ENCODE measurements at regions not wholly inside any gene's neighbourhood (a gene's known extent, or its start where the extent isn't known, plus 50 kb on each side); places are given as distances from the start of the nearest gene placed in this dataset.
A peak's percentile ranks its signal among the peaks of the same experiment; 100 is the strongest.

DNA sequence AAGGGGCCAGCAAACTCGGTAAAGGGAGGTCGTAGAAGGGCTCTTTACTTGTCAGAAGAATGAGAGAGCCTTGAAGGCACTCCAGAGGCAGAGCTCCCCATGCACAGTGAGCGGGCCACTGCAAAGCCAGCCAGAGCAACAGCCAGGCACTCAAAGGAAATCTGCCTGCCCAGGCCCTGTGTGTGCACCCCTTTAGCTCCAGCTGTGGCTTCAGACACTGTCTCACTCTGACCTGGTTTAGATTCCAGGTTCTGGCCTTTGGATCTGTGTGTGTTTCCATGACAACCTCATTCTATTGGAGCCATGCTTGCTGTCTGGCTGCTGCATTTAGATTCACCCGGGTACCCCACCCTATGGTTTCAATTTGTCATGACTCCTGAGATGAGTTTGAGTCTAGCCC is 170.3 kb downstream of the CAPZA3 start:
- DNase-seq (ENCODE audit: low spot score): no peak
- Histone ChIP-seq H3K4me3 (no peak overlapping the region), H3K27ac (peak overlapping the region in 1 of 2 donors; percentile 66)
- TF ChIP-seq CTCF (IDR thresholded peaks at IDR 0.05): no peak

- no peak overlapping the region for H3K27ac ChIP-seq
- no peak overlapping the region for H3K4me3 ChIP-seq
- TF ChIP-seq CTCF (IDR thresholded peaks at IDR 0.05): no peak
- DNase-seq (ENCODE audit: low spot score): no peak
Observed at GRCh38 chr12:18919871-18920511, 182.1 kb downstream of the CAPZA3 start.

DNA sequence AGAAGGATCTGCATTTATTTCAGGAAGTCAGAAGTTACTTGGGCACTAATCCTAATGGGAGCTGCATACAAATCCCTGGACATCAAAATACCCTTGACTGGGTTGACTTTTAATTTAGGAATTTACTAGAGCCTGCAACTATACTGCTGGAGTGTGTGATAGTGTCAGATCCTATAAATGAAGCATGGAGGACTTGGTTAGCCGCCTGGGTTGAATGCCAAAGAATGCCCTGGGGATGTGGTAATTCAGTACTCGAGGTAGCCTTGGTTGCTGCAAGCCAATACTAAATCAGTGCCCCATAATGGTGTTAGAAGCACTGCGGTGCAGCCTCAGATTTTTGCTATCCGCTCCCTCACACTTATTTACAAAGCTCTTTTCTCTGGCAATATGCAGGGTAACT is 184.9 kb downstream of the CAPZA3 start:
- TF ChIP-seq CTCF (IDR thresholded peaks at IDR 0.05): no peak
- H3K27ac ChIP-seq: no peak overlapping the region
- no peak for DNase-seq (ENCODE audit: low spot score)
- H3K4me3 ChIP-seq: no peak overlapping the region

- H3K4me3 ChIP-seq: no peak overlapping the region
- H3K27ac ChIP-seq: no peak overlapping the region
- no peak for DNase-seq (ENCODE audit: low spot score)
- no peak for TF ChIP-seq CTCF (IDR thresholded peaks at IDR 0.05)
Observed at GRCh38 chr12:18923721-18924120, 185.8 kb downstream of the CAPZA3 start.

GRCh38 chr12:18926188-18926587 is 188.3 kb downstream of the CAPZA3 start:
- no peak overlapping the region for H3K4me3 ChIP-seq
- DNase-seq (ENCODE audit: low spot score): no peak
- TF ChIP-seq CTCF (IDR thresholded peaks at IDR 0.05): no peak
- H3K27ac ChIP-seq: no peak overlapping the region

GRCh38 chr12:18932211-18932610 is 194.3 kb downstream of the CAPZA3 start:
- TF ChIP-seq CTCF (IDR thresholded peaks at IDR 0.05): no peak
- no peak for DNase-seq (ENCODE audit: low spot score)
- Histone ChIP-seq H3K4me3 (no peak overlapping the region), H3K27ac (no peak overlapping the region)

GRCh38 chr12:18932715-18933114 is 194.8 kb downstream of the CAPZA3 start:
- no peak for DNase-seq (ENCODE audit: low spot score)
- TF ChIP-seq CTCF (IDR thresholded peaks at IDR 0.05): no peak
- H3K4me3 ChIP-seq: no peak overlapping the region
- no peak overlapping the region for H3K27ac ChIP-seq
